Fibroblast of villous mesenchyme (primary cell): ENCODE measurements at regions not wholly inside any gene's neighbourhood (a gene's known extent, or its start where the extent isn't known, plus 50 kb on each side); places are given as distances from the start of the nearest gene placed in this dataset.

Source experiments
- DNase-seq: peaks from one replicate; pipeline ENCODE4 v3.0.0-alpha.2; 2010; ENCODE audit warnings: low read depth
- H3K4me3 ChIP-seq: 2 replicates; pipeline ENCODE4 v1.5.1; 2011; ENCODE audit warnings: low read depth, mild to moderate bottlenecking, low read length
- TF ChIP-seq, protein P1 (sequence below): IDR thresholded peaks from 2 replicates; pipeline ENCODE4 v1.5.1; 2012; ENCODE audit warnings: low read depth, mild to moderate bottlenecking, low read length; ENCODE audit not compliant: insufficient read depth

DNA sequence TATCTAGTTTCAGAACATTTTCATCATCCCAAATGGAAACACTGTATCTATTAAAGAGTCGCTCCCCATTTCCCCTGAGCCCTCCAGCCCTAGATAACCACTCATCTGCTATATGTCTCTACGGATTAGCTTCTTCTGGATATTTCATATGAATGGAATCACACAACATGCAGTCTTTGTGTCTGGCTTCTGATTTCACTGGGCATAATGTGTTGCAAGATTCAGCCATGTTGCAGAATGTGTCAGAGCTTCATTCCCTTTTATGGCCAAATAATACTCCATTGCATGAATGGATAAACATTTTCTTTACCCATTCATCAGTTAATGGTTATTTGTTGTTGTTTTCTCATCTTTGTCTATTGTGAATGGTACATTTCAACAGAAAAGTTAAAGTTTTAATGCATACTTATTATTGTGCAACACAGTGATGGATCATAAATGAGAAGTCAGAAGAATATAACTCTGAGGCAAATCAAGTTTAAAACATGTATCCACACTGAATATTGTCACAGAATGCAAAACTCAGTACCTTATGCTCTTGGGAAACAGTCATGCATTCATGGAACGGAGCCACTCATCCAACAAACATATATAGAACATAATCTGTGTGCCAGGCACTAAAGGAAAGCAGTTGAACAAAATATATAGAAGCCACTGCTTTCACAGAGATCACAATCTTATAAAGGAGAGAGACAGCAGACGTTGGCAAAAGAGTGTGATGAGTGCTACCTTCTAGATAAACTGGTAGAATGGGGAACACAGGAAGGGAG is 57.8 kb upstream of the MAGEA4 start:
- TF ChIP-seq, protein P1, sequence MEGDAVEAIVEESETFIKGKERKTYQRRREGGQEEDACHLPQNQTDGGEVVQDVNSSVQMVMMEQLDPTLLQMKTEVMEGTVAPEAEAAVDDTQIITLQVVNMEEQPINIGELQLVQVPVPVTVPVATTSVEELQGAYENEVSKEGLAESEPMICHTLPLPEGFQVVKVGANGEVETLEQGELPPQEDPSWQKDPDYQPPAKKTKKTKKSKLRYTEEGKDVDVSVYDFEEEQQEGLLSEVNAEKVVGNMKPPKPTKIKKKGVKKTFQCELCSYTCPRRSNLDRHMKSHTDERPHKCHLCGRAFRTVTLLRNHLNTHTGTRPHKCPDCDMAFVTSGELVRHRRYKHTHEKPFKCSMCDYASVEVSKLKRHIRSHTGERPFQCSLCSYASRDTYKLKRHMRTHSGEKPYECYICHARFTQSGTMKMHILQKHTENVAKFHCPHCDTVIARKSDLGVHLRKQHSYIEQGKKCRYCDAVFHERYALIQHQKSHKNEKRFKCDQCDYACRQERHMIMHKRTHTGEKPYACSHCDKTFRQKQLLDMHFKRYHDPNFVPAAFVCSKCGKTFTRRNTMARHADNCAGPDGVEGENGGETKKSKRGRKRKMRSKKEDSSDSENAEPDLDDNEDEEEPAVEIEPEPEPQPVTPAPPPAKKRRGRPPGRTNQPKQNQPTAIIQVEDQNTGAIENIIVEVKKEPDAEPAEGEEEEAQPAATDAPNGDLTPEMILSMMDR, result no peak
- no peak for DNase-seq
- no peak overlapping the region for H3K4me3 ChIP-seq

DNA sequence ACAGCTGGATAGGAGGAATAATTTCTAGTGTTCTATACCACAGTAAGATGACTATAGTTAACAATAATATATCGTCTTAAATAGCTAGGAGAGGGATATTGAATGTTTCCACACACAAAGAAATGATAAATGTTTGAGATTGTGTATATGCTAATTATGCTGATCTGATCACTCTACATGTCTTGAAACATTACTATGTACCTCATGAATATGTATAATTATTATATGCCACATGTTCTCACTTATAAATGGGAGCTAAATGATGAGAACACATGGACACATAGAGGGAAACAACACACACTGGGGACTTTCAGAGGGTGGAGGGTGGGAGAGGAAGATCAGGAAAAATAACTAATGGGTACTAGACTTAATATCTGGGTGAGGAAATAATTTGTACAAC is 53.2 kb upstream of the MAGEA4 start:
- DNase-seq, result no peak
- TF ChIP-seq, protein P1, result no peak
- H3K4me3 ChIP-seq, result no peak overlapping the region

DNA sequence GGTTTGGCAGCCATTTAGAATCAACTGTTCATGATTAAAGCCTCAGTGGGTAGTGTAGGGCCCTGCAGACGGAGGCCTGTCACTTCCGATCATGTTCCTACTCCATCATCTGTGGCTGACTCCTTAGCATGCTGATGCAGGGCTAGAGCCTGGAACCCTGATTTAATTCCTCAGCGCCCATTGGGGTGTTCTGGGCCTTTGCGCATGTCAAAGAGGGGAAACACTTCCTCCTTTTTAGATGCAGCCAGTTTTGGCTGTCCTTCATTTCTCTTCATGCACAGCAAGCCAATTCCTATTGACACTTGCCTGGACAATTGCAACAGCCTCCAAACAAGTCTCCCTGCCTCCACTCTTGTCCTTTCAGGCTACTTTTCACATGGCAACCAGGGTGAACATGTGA is 51.9 kb upstream of the MAGEA4 start:
- TF ChIP-seq, protein P1, result no peak
- DNase-seq, result no peak
- H3K4me3 ChIP-seq, result no peak overlapping the region
